GM13976 (cell line): ENCODE measurements at regions not wholly inside any gene's neighbourhood (a gene's known extent, or its start where the extent isn't known, plus 50 kb on each side); places are given as distances from the start of the nearest gene placed in this dataset.

Source experiments
- DNase-seq: peaks from one replicate; pipeline ENCODE4 v3.0.0; 2012; ENCODE audit warnings: low spot score
- in situ Hi-C: fragments of 300-500 bp; cut with MboI; formaldehyde crosslinking; loops from one replicate; pipeline ENCODE4 v1.12.0; 2022; ENCODE audit warnings: low sequenced_read_pairs, mixed read lengths, inconsistent platforms; ENCODE audit not compliant: unreplicated experiment
- TF ChIP-seq, protein P1 (sequence below): IDR thresholded peaks from 2 replicates; pipeline ENCODE4 v1.5.1; 2012; ENCODE audit warnings: borderline replicate concordance, mild to moderate bottlenecking; ENCODE audit not compliant: insufficient read depth; ENCODE audit errors: extremely low read depth, missing control alignments, control extremely low read depth

GRCh38 chr3:68142441-68142840, 488.0 kb upstream of the SUCLG2 start:
- DNase-seq: no peak

GRCh38 chr3:68139897-68140296, 485.5 kb upstream of the SUCLG2 start:
- TF ChIP-seq, protein P1, sequence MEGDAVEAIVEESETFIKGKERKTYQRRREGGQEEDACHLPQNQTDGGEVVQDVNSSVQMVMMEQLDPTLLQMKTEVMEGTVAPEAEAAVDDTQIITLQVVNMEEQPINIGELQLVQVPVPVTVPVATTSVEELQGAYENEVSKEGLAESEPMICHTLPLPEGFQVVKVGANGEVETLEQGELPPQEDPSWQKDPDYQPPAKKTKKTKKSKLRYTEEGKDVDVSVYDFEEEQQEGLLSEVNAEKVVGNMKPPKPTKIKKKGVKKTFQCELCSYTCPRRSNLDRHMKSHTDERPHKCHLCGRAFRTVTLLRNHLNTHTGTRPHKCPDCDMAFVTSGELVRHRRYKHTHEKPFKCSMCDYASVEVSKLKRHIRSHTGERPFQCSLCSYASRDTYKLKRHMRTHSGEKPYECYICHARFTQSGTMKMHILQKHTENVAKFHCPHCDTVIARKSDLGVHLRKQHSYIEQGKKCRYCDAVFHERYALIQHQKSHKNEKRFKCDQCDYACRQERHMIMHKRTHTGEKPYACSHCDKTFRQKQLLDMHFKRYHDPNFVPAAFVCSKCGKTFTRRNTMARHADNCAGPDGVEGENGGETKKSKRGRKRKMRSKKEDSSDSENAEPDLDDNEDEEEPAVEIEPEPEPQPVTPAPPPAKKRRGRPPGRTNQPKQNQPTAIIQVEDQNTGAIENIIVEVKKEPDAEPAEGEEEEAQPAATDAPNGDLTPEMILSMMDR: no peak
- no peak for DNase-seq
- in situ Hi-C loops: no loop called here

More at GRCh38 chr3:68142441-68142840, 488.0 kb upstream of the SUCLG2 start:
- in situ Hi-C loops: no loop called here
- TF ChIP-seq, protein P1: no peak

GRCh38 chr3:68136411-68136810, 482.0 kb upstream of the SUCLG2 start:
- in situ Hi-C loops: no loop called here
- DNase-seq: no peak
- TF ChIP-seq, protein P1: no peak

DNA sequence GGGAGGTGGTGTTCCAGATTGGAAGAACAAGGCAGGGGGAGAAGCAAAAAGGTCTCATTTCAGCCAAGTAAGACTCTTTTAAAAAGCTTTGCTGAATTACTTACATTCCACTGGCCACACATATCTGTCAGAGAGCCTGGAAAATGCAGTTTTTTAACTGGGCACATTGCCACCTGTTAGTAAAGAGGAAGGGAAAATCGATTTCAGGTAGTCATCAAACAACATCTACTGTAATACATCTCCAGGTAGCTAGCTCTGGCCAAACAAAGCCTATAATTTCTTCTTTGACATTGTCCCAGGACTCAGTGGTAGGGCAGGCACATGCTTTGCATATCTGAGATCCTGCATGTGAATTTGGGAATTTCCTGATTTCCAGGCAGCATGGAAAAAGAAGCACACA, 480.7 kb upstream of the SUCLG2 start:
- TF ChIP-seq, protein P1: no peak
- no peak for DNase-seq
- in situ Hi-C loops: no loop called here

- no peak for DNase-seq
- in situ Hi-C loops: no loop called here
- TF ChIP-seq, protein P1: no peak
Observed at GRCh38 chr3:68129065-68129464, 474.7 kb upstream of the SUCLG2 start.

GRCh38 chr3:68123231-68123630, 468.8 kb upstream of the SUCLG2 start:
- TF ChIP-seq, protein P1: no peak
- in situ Hi-C loops: no loop called here
- DNase-seq: no peak

- TF ChIP-seq, protein P1: no peak
Observed at GRCh38 chr3:68121287-68121686, 466.9 kb upstream of the SUCLG2 start.

More at GRCh38 chr3:68121287-68121686, 466.9 kb upstream of the SUCLG2 start:
- in situ Hi-C loops: no loop called here
- DNase-seq: no peak
